T-helper 2 cell treated with Interferon-gamma antibody and Interleukin-4, amounts not matched to agents 5 μg/mL and 100 μg/mL, for 36 hours (primary cell): ENCODE measurements at regions not wholly inside any gene's neighbourhood (a gene's known extent, or its start where the extent isn't known, plus 50 kb on each side); places are given as distances from the start of the nearest gene placed in this dataset.

ENCODE experiments used
- DNase-seq: peaks from one replicate; pipeline ENCODE4 v3.0.0; 2021; ENCODE audit warnings: low spot score
- H3K27ac Mint-ChIP-seq: one replicate; pipeline ENCODE4 v1.8.0; 2021; ENCODE audit warnings: mild to moderate bottlenecking, mixed read lengths
- H3K27me3 Mint-ChIP-seq: one replicate; pipeline ENCODE4 v1.8.0; 2021; ENCODE audit warnings: low read depth, mixed read lengths
- H3K36me3 Mint-ChIP-seq: one replicate; pipeline ENCODE4 v1.8.0; 2021; ENCODE audit warnings: low read depth, mixed read lengths
- H3K4me1 Mint-ChIP-seq: one replicate; pipeline ENCODE4 v1.8.0; 2021; ENCODE audit warnings: low read depth, mixed read lengths
- H3K4me3 Mint-ChIP-seq: one replicate; pipeline ENCODE4 v1.8.0; 2022; ENCODE audit warnings: mild to moderate bottlenecking, moderate library complexity, mixed read lengths
- H3K9me3 Mint-ChIP-seq: one replicate; pipeline ENCODE4 v1.8.0; 2021; ENCODE audit warnings: mixed read lengths

DNA sequence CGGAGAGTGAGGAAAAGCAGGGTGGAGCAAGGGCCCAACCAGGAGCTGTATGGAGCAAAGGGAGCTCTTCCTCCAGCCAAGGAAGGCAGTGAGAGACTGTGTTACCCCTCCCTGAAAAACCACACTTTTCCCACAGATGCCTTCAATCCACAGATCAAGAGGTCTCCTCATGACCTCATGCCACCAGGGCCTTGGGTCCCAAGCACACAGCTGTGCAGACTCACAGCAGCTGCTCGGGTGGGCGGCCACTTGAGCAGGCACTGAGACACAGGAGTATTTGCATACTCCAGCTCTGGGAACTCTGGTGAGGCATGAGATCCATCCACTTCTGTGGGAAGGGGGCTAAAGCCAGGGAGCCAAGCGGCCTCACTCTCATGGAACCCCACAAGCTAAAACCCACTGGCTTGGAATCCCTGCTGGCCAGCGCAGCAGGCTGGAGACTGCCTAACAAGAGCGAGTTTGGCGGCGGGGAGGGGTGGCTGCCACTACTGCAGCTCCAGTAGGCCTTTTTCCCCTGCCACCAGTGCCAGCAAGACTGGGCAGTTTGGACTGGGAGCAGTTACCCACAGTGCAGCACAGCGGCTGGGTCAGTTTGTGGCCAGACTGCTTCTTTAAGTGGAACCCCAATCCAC lies 880.6 kb upstream of the ARPP21 start:
- no peak for DNase-seq
- no peaks in the 10 kb centered on the region for H3K4me1 Mint-ChIP-seq
- no peak overlapping the region for H3K27ac Mint-ChIP-seq
- no peak overlapping the region for H3K4me3 Mint-ChIP-seq
- H3K9me3 Mint-ChIP-seq: peaks cover 3% of the 10 kb centered on the region
- H3K27me3 Mint-ChIP-seq: no peaks in the 10 kb centered on the region
- no peaks in the 10 kb centered on the region for H3K36me3 Mint-ChIP-seq

GRCh38 chr3:34777386-34777785 lies 861.9 kb upstream of the ARPP21 start:
- no peaks in the 10 kb centered on the region for H3K9me3 Mint-ChIP-seq
- no peak overlapping the region for H3K4me3 Mint-ChIP-seq

DNA sequence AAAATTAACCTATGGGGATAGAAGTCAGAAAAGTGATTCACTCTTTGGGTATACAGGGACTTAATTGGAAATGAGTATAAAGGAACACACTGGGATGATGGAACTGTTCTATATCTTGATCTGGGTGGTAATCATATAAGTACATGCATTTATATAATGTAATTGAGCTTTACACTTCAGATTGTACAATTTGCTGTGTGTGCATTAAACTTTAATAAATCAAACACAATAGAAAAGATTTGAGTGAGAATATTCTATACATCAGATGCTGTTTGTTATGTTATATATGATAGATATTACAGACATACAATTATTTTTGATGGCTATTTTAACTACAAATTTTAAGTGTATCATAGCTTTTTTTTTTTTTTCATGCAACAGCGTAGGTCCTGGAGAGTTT lies 860.2 kb upstream of the ARPP21 start:
- no peak overlapping the region for H3K4me3 Mint-ChIP-seq
- no peak overlapping the region for H3K27ac Mint-ChIP-seq
- no peaks in the 10 kb centered on the region for H3K9me3 Mint-ChIP-seq
- no peaks in the 10 kb centered on the region for H3K4me1 Mint-ChIP-seq
- no peaks in the 10 kb centered on the region for H3K27me3 Mint-ChIP-seq
- H3K36me3 Mint-ChIP-seq: no peaks in the 10 kb centered on the region
- DNase-seq: no peak

More at GRCh38 chr3:34777386-34777785, 861.9 kb upstream of the ARPP21 start:
- Mint-ChIP-seq H3K27ac (no peak overlapping the region), H3K36me3 (no peaks in the 10 kb centered on the region), H3K4me1 (no peaks in the 10 kb centered on the region), H3K27me3 (no peaks in the 10 kb centered on the region)
- no peak for DNase-seq

DNA sequence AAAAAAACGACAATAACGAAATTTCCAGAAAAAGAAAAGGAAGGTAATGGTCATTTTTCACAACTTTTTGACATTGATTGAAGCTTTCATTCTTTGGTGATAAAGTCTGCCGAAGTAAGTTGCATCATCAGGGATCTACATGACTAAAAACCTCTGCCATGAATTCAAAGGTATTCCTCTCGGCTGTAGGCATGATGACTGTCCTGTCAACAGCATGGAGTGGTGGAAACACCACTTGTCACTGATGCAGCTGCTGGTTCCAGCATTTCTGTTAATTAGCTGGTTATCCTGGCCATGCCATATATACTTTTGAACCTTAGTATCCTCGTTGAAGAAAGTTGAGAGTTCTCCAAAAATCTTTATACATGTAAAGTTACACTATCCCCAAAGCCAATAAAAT lies 859.0 kb upstream of the ARPP21 start:
- Mint-ChIP-seq H3K36me3 (no peaks in the 10 kb centered on the region), H3K9me3 (no peaks in the 10 kb centered on the region), H3K4me1 (no peaks in the 10 kb centered on the region), H3K27me3 (no peaks in the 10 kb centered on the region), H3K27ac (no peak overlapping the region), H3K4me3 (no peak overlapping the region)
- no peak for DNase-seq

DNA sequence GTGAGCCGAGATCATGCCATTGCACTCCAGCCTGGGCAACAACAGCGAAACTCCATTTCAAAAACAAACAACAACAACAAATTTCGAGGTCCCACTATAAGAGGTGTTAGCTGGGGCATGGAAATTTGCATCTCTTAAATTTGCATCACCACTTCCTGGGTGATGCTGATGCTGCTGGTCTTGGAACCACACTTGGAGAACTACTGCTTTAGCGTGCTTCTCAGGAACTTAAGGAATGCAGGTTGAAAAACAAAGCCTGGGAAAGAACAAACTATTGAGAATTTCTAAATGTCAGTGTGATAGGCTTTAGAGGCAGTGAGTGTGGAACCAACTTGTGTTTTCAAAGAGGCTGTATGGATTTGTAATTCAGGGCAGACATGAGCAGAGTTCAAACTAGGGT lies 858.4 kb upstream of the ARPP21 start:
- DNase-seq: no peak
- Mint-ChIP-seq H3K4me1 (no peaks in the 10 kb centered on the region), H3K4me3 (no peak overlapping the region), H3K27ac (no peak overlapping the region), H3K9me3 (no peaks in the 10 kb centered on the region), H3K36me3 (no peaks in the 10 kb centered on the region), H3K27me3 (no peaks in the 10 kb centered on the region)

- Mint-ChIP-seq H3K4me3 (no peak overlapping the region), H3K27me3 (no peaks in the 10 kb centered on the region), H3K9me3 (no peaks in the 10 kb centered on the region), H3K36me3 (no peaks in the 10 kb centered on the region), H3K27ac (no peak overlapping the region), H3K4me1 (no peaks in the 10 kb centered on the region)
- DNase-seq: no peak
These were observed 856.5 kb upstream of the ARPP21 start for GRCh38 chr3:34782871-34783270.

GRCh38 chr3:34783876-34784275 lies 855.4 kb upstream of the ARPP21 start:
- Mint-ChIP-seq H3K27me3 (no peaks in the 10 kb centered on the region), H3K4me1 (no peaks in the 10 kb centered on the region), H3K36me3 (no peaks in the 10 kb centered on the region), H3K27ac (no peak overlapping the region), H3K9me3 (no peaks in the 10 kb centered on the region), H3K4me3 (no peak overlapping the region)
- no peak for DNase-seq

DNA sequence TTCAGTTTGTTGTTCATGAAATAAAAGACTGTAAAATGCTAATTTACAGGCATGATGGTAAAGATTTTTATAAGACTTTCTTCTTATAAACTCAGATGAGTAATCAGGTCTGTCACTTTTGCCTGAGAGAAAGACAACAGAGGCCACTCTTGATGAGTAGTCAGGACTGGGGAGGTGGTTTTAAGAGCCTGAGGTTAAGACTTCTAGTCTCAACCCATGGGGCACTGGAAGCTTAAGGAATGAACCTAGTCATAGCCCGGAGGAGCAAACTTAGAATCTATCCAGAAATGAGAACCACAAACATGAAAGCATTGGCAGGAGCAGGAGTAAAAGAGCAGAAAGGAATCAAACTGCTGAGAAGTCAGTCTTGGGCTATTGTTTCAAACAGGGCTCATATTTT lies 846.3 kb upstream of the ARPP21 start:
- DNase-seq: no peak
- Mint-ChIP-seq H3K27me3 (no peaks in the 10 kb centered on the region), H3K36me3 (no peaks in the 10 kb centered on the region), H3K27ac (no peak overlapping the region), H3K4me3 (no peak overlapping the region), H3K4me1 (no peaks in the 10 kb centered on the region), H3K9me3 (no peaks in the 10 kb centered on the region)

DNA sequence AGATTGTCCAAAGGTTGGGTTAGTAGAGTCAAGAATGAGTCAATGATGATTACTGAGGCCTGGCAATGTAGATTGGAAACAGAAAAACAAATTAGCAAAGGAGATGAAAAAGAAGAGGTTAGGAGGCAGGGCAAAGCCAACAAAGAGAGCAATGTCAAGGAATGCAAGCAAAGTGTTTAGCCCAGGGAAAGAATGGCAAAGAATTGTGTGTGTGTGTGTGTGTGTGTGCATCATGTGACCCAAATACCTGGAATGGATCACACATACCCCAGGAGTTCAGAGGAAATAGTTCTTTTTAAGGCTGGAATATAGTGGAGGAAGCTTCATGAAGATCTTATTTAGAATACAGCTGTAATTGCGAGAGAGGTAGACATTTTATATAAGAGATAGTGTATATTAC lies 831.7 kb upstream of the ARPP21 start:
- H3K4me3 Mint-ChIP-seq: no peak overlapping the region
- no peak for DNase-seq
- H3K4me1 Mint-ChIP-seq: no peaks in the 10 kb centered on the region
- H3K27me3 Mint-ChIP-seq: no peaks in the 10 kb centered on the region
- no peaks in the 10 kb centered on the region for H3K36me3 Mint-ChIP-seq
- no peaks in the 10 kb centered on the region for H3K9me3 Mint-ChIP-seq
- H3K27ac Mint-ChIP-seq: no peak overlapping the region

DNA sequence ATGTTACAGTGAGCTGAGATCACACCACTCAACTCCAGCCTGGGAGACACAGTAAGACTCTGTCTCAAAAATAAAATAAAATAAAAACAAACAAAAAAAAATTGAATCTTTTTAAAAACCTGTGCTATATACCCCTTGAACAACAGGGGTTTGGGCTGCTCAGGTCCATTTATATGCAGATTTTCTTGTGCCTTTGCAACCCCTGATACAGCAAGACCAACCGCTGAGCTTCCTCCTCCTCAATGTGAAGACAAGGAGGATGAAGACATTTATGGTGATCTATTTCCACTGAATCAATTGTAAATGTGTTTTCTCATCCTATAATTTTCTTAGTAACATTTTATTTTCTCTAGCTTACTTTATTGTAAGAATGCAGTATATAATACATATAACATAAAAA lies 831.0 kb upstream of the ARPP21 start:
- DNase-seq: no peak
- H3K27me3 Mint-ChIP-seq: no peaks in the 10 kb centered on the region
- no peaks in the 10 kb centered on the region for H3K36me3 Mint-ChIP-seq
- no peaks in the 10 kb centered on the region for H3K9me3 Mint-ChIP-seq
- H3K4me1 Mint-ChIP-seq: no peaks in the 10 kb centered on the region
- no peak overlapping the region for H3K4me3 Mint-ChIP-seq
- H3K27ac Mint-ChIP-seq: no peak overlapping the region

- Mint-ChIP-seq H3K9me3 (peaks cover 3% of the 10 kb centered on the region), H3K27me3 (no peaks in the 10 kb centered on the region), H3K4me3 (no peak overlapping the region), H3K27ac (no peak overlapping the region), H3K36me3 (no peaks in the 10 kb centered on the region), H3K4me1 (no peaks in the 10 kb centered on the region)
- DNase-seq: no peak
These were observed 810.5 kb upstream of the ARPP21 start for GRCh38 chr3:34828847-34829246.

GRCh38 chr3:34832865-34833508 lies 806.3 kb upstream of the ARPP21 start:
- DNase-seq: no peak
- Mint-ChIP-seq H3K27me3 (no peaks in the 10 kb centered on the region), H3K4me1 (no peaks in the 10 kb centered on the region), H3K9me3 (peaks cover 3% of the 10 kb centered on the region), H3K36me3 (no peaks in the 10 kb centered on the region), H3K27ac (no peak overlapping the region), H3K4me3 (no peak overlapping the region)

- Mint-ChIP-seq H3K27ac (no peak overlapping the region), H3K4me1 (no peaks in the 10 kb centered on the region)
These were observed 801.2 kb upstream of the ARPP21 start for GRCh38 chr3:34837848-34838741.

GRCh38 chr3:34842706-34843480 lies 796.4 kb upstream of the ARPP21 start:
- H3K36me3 Mint-ChIP-seq: no peaks in the 10 kb centered on the region
- H3K27me3 Mint-ChIP-seq: no peaks in the 10 kb centered on the region
- H3K4me1 Mint-ChIP-seq: no peaks in the 10 kb centered on the region
- no peak overlapping the region for H3K4me3 Mint-ChIP-seq
- no peak for DNase-seq
- H3K9me3 Mint-ChIP-seq: no peaks in the 10 kb centered on the region
- no peak overlapping the region for H3K27ac Mint-ChIP-seq

More at GRCh38 chr3:34837848-34838741, 801.2 kb upstream of the ARPP21 start:
- Mint-ChIP-seq H3K9me3 (no peaks in the 10 kb centered on the region), H3K36me3 (no peaks in the 10 kb centered on the region), H3K27me3 (no peaks in the 10 kb centered on the region), H3K4me3 (no peak overlapping the region)
- DNase-seq: no peak
